HG02870 (cell line): ENCODE measurements at regions not wholly inside any gene's neighbourhood (a gene's known extent, or its start where the extent isn't known, plus 50 kb on each side); places are given as distances from the start of the nearest gene placed in this dataset.
"Not testable (repeated sequence)": the region's sequence is repeated elsewhere in the genome, so short reads cannot be mapped to it uniquely, and the experiment has no call there.

ENCODE experiments used
- ATAC-seq: cut with Tn5 transposase; IDR thresholded peaks from one replicate; pipeline ENCODE4 v1.9.1; 2021; ENCODE audit warnings: mild to moderate bottlenecking, moderate library complexity; ENCODE audit not compliant: unreplicated experiment

- not testable (repeated sequence) for ATAC-seq
These were observed 205.9 kb downstream of the LAT start for GRCh38 chr16:29190553-29191431.

- ATAC-seq = not testable (repeated sequence)
These were observed 204.0 kb downstream of the LAT start for GRCh38 chr16:29188806-29189205.

GRCh38 chr16:29186306-29187220, 201.7 kb downstream of the LAT start:
- not testable (repeated sequence) for ATAC-seq

GRCh38 chr16:29185872-29186271, 201.0 kb downstream of the LAT start:
- not testable (repeated sequence) for ATAC-seq

- not testable (repeated sequence) for ATAC-seq
These were observed 200.0 kb downstream of the LAT start for GRCh38 chr16:29184738-29185438.

GRCh38 chr16:29182940-29183868, 198.4 kb downstream of the LAT start:
- ATAC-seq = not testable (repeated sequence)

GRCh38 chr16:29182501-29182900, 197.6 kb downstream of the LAT start:
- no peak for ATAC-seq

- not testable (repeated sequence) for ATAC-seq
These were observed 197.1 kb downstream of the LAT start for GRCh38 chr16:29181921-29182411.

- not testable (repeated sequence) for ATAC-seq
These were observed 196.5 kb downstream of the LAT start for GRCh38 chr16:29181254-29181780.

GRCh38 chr16:29180206-29180600, 195.4 kb downstream of the LAT start:
- ATAC-seq = not testable (repeated sequence)

- not testable (repeated sequence) for ATAC-seq
These were observed 194.8 kb downstream of the LAT start for GRCh38 chr16:29179401-29180205.

GRCh38 chr16:29177888-29178726, 193.3 kb downstream of the LAT start:
- not testable (repeated sequence) for ATAC-seq

GRCh38 chr16:29177203-29177887, 192.5 kb downstream of the LAT start:
- ATAC-seq = not testable (repeated sequence)

- ATAC-seq = not testable (repeated sequence)
These were observed 192.0 kb downstream of the LAT start for GRCh38 chr16:29176822-29177202.

GRCh38 chr16:29176154-29176470, 191.3 kb downstream of the LAT start:
- ATAC-seq = not testable (repeated sequence)

GRCh38 chr16:29175411-29176153, 190.7 kb downstream of the LAT start:
- ATAC-seq = not testable (repeated sequence)
